ENCODE measurements at regions not wholly inside any gene's neighbourhood (a gene's known extent, or its start where the extent isn't known, plus 50 kb on each side); places are given as distances from the start of the nearest gene placed in this dataset.
"Not testable (repeated sequence)": the region's sequence is repeated elsewhere in the genome, so short reads cannot be mapped to it uniquely, and the experiment has no call there.

- no peak for DNase-seq (ENCODE audit: low spot score)
These were observed 116.8 kb upstream of the SHB start for GRCh38 chr9:38185647-38186403.

DNA sequence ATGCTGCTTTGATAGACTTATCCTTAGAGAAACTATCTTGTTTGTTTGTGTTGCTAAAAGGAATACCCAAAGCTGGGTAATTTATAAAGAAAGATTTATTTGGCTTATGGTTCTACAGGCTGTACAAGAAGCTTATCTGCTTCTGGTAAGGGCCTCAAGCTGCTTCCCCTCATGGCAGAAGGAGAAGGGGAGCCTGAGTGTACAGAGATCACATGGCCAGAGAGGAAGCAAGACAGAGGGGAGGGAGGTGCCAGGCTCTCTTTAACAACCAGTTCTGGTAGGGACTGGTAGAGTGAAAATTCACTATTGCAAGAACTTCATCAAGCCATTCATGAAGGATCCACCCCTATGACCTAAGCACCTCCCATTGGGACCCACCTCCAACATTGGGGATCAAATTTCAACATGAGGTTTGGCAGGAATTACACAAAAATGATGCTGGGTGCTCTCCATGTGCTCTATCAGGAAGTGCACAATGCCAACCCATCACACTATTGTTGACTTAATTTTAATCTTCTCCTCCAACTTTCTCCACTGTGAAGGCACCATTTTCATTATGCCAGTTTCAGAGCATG lies 115.1 kb upstream of the SHB start:
- DNase-seq (ENCODE audit: low spot score): no peak

DNA sequence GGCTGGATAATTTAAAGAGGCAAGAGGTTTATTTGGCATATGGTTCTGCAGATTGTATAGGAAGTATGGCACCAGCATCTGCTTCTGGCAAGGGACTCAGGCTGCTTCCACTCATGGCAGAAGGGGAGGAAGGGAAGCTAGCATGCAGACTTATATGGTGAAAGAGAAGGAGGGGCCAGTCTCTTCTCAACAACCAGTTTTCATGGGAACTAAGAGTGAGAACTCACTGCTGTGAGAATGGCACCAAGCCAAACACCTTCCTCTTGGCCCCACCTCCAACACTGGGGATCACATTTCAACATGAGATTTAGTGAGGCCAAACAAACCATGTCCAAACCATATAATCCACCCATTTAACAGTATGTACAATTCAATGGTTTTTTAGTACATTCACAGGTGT lies 113.3 kb upstream of the SHB start:
- DNase-seq (ENCODE audit: low spot score): no peak

DNA sequence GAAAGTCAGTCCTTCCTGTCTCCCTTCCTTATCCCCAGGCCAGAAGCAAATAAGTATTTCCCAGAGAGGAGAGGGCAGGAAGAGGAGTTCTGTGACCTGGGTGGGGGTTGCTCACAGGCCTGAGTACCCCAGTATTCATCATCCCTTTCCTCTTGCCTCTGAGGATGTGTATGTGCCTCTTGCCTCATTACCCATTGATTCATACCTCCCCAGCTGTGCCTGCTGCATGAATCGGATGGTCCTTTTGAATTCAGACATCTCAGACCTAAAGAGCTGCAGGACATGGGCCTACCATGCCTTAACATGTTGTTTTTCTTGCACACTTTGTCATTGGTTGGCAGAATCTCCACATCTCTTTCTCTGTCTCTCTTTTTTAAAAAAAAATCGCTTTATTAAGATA lies 112.8 kb upstream of the SHB start:
- no peak for DNase-seq (ENCODE audit: low spot score)

GRCh38 chr9:38181232-38181631 lies 112.2 kb upstream of the SHB start:
- DNase-seq (ENCODE audit: low spot score): no peak

- no peak for DNase-seq (ENCODE audit: low spot score)
These were observed 111.6 kb upstream of the SHB start for GRCh38 chr9:38180656-38181055.

GRCh38 chr9:38179965-38180364 lies 110.9 kb upstream of the SHB start:
- no peak for DNase-seq (ENCODE audit: low spot score)

DNA sequence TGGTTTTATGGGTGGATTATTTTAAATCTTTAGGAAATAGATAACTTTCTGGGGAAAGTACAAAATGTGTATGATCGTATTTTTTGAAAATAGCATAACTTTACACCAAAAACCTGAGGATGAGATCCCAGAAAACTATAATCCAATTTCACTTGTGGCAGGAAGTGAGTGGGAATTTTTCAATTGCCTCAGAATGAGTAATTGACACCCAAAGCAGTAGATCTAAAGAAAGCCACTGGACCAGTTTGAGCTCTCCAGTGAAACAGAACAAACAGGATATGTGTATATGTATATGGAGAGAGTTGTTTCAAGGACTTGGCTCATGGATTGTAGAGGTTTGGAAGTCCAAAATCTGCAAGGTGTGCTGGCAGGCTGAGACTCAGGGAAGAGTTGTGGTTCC lies 109.2 kb upstream of the SHB start:
- DNase-seq (ENCODE audit: low spot score): no peak

GRCh38 chr9:38177680-38178079 lies 108.7 kb upstream of the SHB start:
- DNase-seq (ENCODE audit: low spot score): no peak

GRCh38 chr9:38176251-38176650 lies 107.2 kb upstream of the SHB start:
- no peak for DNase-seq (ENCODE audit: low spot score)

DNA sequence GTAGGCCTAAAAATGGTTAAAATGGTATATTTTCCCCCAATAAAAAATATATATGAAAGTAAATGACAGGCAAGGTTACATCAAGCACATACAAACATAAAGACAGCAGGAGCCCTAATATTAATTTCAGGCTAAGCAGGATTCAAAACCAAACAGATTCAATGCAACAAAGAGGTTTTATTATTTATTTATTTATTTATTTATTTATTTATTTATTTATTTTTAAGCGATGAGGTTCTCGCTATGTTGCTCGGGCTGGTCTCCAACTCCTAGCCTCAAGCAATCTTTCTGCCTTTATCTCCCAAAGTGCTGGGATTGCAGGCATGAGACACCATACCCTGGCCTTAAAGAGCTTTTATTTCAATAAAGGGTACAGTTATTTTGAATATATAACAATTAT lies 106.4 kb upstream of the SHB start:
- no peak for DNase-seq (ENCODE audit: low spot score)

- no peak for DNase-seq (ENCODE audit: low spot score)
These were observed 103.6 kb upstream of the SHB start for GRCh38 chr9:38172586-38172985.

DNA sequence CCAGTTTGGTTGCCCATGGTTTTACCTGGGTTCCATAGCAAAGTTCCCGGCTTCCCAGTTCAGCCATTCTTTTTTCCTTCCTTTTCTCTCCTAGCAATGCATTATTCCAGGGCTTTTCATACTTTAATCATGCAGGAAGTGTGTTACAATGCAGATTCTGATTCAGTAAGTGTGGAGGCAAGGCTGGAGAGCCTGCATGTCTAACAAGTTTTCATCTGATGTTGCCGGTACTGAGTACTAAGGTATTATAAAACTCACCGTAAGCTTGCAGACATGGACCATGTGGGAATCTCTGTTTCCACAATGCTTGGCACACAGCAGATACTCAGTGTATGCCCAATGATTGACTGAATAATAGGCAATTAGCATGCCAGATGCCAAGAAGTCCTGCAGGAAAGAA lies 102.9 kb upstream of the SHB start:
- DNase-seq (ENCODE audit: low spot score): no peak

GRCh38 chr9:38171538-38171884 lies 102.5 kb upstream of the SHB start:
- DNase-seq (ENCODE audit: low spot score): no peak

DNA sequence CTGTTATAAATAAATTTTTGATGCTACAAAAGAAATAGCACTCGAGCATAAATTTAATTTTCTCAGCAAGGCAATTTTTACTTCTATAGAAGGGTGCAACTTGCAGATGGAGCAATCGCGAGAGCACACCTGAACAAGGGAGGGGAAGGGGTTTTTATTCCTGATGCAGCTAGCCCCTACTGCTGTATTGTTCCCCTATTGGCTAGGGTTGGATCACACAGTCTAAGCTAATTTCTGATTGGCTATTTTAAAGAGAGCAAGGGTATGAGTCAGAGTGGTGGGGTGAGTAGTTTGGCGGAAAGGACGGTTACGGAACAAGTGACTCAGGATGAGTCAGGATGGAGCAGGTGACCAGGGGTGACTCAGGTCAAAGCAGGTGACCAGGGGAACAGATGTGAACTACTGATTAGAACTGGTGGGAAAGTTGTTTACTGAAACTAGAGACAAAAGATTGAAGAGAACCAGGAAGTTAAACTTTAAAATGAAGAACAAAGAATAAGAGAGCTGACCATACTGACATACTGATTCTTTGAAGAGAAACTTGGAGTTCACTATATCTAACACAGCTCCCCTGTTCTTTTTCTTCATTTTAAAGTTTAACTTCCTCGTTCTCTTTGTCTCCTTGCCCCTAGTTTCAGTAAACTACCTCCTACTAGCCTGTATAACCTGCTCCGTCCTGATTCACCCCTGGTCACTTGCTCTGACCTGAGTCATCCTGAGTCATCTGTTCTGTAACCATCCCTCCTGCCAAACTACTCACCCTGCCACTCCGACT lies 101.9 kb upstream of the SHB start:
- not testable (repeated sequence) for DNase-seq (ENCODE audit: low spot score)

DNA sequence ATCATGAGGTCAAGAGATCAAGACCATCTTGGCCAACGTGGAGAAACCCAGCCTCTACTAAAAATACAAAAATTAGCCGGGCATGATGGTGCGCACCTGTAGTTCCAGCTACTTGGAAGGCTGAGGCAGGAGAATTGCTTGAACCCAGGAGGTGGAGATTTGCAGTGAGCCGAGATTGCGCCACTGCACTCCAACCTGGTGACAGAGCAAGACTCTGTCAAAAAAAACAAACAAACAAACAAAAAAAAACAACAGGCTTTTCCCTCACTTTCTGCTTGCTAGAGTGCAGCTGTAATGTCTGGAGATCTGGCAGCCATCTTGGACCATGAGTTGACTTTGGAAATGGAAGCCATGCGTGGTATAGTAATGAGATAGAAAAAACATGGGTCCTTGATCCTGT lies 101.1 kb upstream of the SHB start:
- DNase-seq (ENCODE audit: low spot score): not testable (repeated sequence)

DNA sequence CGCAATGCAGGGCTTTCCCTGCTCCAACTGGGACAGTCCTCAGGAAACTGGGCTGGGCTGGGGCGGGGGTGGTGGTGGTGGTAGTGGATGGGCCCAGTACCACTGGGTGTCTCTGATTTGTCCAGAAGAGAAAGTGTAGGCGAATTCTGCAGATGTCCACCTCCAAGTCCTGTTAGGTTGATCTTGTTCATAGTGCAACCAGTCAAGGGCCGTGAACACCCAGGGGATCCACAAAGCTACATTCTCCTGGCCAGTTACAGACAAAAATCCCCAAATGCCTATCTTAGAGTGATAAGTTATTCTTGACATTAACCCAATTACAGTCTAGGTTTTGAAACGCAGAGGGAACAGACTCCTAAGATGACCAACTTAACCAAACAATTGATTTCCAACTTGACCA lies 97.5 kb upstream of the SHB start:
- no peak for DNase-seq (ENCODE audit: low spot score)

- DNase-seq (ENCODE audit: low spot score): no peak
These were observed 95.7 kb upstream of the SHB start for GRCh38 chr9:38164659-38165221.

DNA sequence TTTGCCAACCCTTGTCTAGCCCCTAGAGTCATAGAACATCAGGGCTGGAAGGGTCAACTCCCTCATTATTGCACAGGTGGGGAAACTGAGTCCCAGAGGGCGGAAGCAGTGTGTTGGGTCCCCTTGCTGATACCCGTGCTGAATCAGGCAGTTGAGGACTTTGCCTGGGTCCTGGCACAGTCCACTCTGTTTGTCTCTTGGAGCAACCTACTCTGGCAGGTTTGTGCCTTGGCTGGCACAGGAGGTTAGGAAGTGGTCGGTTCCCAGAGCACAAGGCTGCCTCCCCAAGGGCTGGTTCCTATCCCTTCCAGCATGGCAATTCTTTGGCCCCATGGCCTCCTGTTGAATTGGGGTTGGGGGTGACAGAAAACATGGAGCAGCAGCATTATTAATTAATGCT lies 94.5 kb upstream of the SHB start:
- DNase-seq (ENCODE audit: low spot score): no peak

DNA sequence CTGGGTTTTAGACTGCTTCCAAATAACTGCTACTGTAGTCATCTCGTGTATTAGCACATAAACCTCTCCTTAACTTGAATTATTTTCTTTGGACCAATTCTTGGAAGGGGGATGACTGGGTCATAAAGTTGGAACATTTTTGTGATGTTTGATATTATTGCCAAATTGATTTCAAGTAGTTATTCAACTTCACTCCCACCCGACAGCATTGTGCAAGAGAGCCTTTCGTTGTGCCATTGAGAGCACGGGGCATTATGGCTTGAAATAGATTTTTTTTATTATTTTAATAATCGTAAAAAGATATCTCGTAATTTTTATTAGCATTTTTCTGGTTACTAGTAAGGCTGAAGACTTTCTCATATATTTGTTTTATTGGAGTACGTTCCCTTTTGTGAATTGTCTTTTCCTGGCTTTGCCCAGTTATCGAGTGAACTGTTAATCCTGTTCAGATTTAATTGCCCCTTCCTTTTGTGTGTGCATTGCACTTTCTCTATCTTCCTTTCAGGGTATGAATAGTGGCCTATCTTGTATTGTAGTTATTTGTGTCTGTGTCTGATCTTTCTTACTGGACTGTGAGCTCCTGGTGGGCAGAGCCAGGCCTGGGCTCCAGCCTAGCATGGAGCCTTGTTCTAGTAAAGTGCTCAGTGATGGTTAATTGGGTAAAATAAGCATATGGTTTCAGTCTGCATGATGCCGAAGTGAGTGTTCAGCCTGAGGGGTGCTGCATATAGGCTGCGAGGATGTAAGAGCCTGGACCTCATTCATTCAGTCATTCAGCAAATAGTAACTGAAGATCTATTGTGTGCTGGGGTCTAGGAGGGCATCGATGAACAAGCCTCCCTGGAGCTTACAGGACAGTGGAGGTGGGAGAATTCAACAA lies 93.5 kb upstream of the SHB start:
- DNase-seq (ENCODE audit: low spot score): no peak

DNA sequence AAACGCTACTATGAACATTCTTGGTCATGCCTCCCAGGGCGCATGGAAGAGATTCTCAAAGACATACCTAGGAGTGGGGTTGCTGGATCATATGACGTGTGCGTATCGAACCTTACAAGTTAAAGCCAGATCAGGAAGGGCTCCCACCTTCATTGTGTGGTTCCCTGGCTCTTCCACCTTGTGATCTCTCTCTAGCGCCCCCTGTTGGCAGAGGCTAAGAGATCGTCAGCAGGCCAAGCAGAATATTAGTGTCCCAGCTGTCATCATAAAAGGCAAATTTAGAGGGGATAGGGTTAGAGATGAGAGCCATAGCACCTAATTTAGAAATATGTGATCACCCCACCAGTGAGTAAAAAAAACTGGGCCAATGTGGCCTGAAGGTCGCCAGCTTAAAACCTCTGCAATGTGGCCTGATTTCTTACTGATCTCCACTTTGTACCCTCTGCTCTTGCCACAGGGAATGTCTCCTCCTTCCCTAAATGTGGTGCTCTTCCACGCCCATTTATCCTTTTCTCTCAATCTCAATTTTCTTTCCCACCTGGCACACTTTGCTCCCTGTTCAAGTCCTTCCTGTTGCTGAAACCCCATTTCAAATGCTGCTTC lies 91.7 kb upstream of the SHB start:
- peak; percentile 75 for DNase-seq (ENCODE audit: low spot score)

GRCh38 chr9:38159599-38159998 lies 90.6 kb upstream of the SHB start:
- DNase-seq (ENCODE audit: low spot score): no peak
